ENCODE measurements at regions not wholly inside any gene's neighbourhood (a gene's known extent, or its start where the extent isn't known, plus 50 kb on each side); places are given as distances from the start of the nearest gene placed in this dataset.

GRCh38 chr1:4482526-4482925 is 171.9 kb upstream of the AJAP1 start:
- peaks cover 0 to 4% (median 0%) of the 10 kb centered on the region in 4 donors for H3K27me3 ChIP-seq
- H3K4me3 ChIP-seq, result no peak overlapping the region
- H3K36me3 ChIP-seq, result no peaks in the 10 kb centered on the region
- H3K4me1 ChIP-seq, result no peaks in the 10 kb centered on the region
- TF ChIP-seq EP300 (IDR thresholded peaks at IDR 0.05) (no peak), POLR2AphosphoS5 (IDR thresholded peaks at IDR 0.05) (no peak)
- no peak for DNase-seq (ENCODE audit: extremely low spot score)
- H3K27ac ChIP-seq (replicated peaks in 1 of 4), result no peak overlapping the region
- 89% methylated on average over 15 of the region's 21 CpGs for WGBS
- H3K9me3 ChIP-seq, result peaks cover 0 to 4% (median 2%) of the 10 kb centered on the region in 4 donors
- intact Hi-C loops (cut with DNase I), result no loop called here

GRCh38 chr1:4483021-4483625 is 171.3 kb upstream of the AJAP1 start:
- Histone ChIP-seq H3K27me3 (peaks cover 0 to 4% (median 0%) of the 10 kb centered on the region in 4 donors), H3K9me3 (no peaks in the 10 kb centered on the region), H3K4me3 (no peak overlapping the region), H3K27ac (replicated peaks in 1 of 4) (no peak overlapping the region), H3K36me3 (no peaks in the 10 kb centered on the region), H3K4me1 (no peaks in the 10 kb centered on the region)
- intact Hi-C loops (cut with DNase I), result no loop called here
- no peak for TF ChIP-seq POLR2A (IDR thresholded peaks at IDR 0.05; ENCODE audit: low read depth)
- WGBS, result 60% methylated on average over 8 of the region's 8 CpGs
- no peak for DNase-seq (ENCODE audit: extremely low spot score)

- no peak for DNase-seq (ENCODE audit: extremely low spot score)
- 35% methylated on average over 6 of the region's 6 CpGs for WGBS
- intact Hi-C loops (cut with DNase I), result no loop called here
- no peaks in the 10 kb centered on the region for H3K4me1 ChIP-seq
- no peak overlapping the region for H3K4me3 ChIP-seq
- no peak overlapping the region for H3K27ac ChIP-seq (replicated peaks in 1 of 4)
- no peaks in the 10 kb centered on the region for H3K9me3 ChIP-seq
- peaks cover 0 to 4% (median 0%) of the 10 kb centered on the region in 4 donors for H3K27me3 ChIP-seq
- TF ChIP-seq POLR2A (IDR thresholded peaks at IDR 0.05; ENCODE audit: low read depth), result no peak
- TF ChIP-seq CTCF (IDR thresholded peaks at IDR 0.05), result no peak
- no peak for TF ChIP-seq POLR2AphosphoS5 (IDR thresholded peaks at IDR 0.05)
- no peak for TF ChIP-seq EP300 (IDR thresholded peaks at IDR 0.05)
- H3K36me3 ChIP-seq, result no peaks in the 10 kb centered on the region
These were observed 169.0 kb upstream of the AJAP1 start for GRCh38 chr1:4485398-4485797.

- no peak for DNase-seq (ENCODE audit: extremely low spot score)
- intact Hi-C loops (cut with DNase I), result no loop called here
- H3K27me3 ChIP-seq, result peaks cover 0 to 4% (median 0%) of the 10 kb centered on the region in 4 donors
- H3K27ac ChIP-seq (replicated peaks in 1 of 4), result no peak overlapping the region
- no peaks in the 10 kb centered on the region for H3K4me1 ChIP-seq
- H3K4me3 ChIP-seq, result no peak overlapping the region
- no peak for TF ChIP-seq POLR2A (IDR thresholded peaks at IDR 0.05; ENCODE audit: low read depth)
- TF ChIP-seq CTCF (IDR thresholded peaks at IDR 0.05), result no peak
- no peak for TF ChIP-seq EP300 (IDR thresholded peaks at IDR 0.05)
- no peak for TF ChIP-seq POLR2AphosphoS5 (IDR thresholded peaks at IDR 0.05)
- peaks cover 0 to 2% (median 0%) of the 10 kb centered on the region in 4 donors for H3K9me3 ChIP-seq
- no peaks in the 10 kb centered on the region for H3K36me3 ChIP-seq
- WGBS, result 76% methylated on average over 5 of the region's 5 CpGs
These were observed 168.5 kb upstream of the AJAP1 start for GRCh38 chr1:4485878-4486277.

GRCh38 chr1:4486408-4487120 is 167.8 kb upstream of the AJAP1 start:
- Histone ChIP-seq H3K9me3 (peaks cover 0 to 5% (median 1%) of the 10 kb centered on the region in 4 donors), H3K27me3 (peaks cover 0 to 7% (median 0%) of the 10 kb centered on the region in 4 donors), H3K27ac (replicated peaks in 1 of 4) (no peak overlapping the region), H3K4me1 (no peaks in the 10 kb centered on the region), H3K4me3 (no peak overlapping the region), H3K36me3 (no peaks in the 10 kb centered on the region)
- WGBS, result 92% methylated on average over 21 of the region's 22 CpGs
- no peak for DNase-seq (ENCODE audit: extremely low spot score)
- intact Hi-C loops (cut with DNase I), result no loop called here
- TF ChIP-seq CTCF (IDR thresholded peaks at IDR 0.05) (no peak), POLR2AphosphoS5 (IDR thresholded peaks at IDR 0.05) (no peak), EP300 (IDR thresholded peaks at IDR 0.05) (no peak), POLR2A (IDR thresholded peaks at IDR 0.05; ENCODE audit: low read depth) (no peak)
